K562 (cell line): ENCODE measurements at regions not wholly inside any gene's neighbourhood (a gene's known extent, or its start where the extent isn't known, plus 50 kb on each side); places are given as distances from the start of the nearest gene placed in this dataset.

ENCODE experiments used
- MGA ChIP-seq: fragments of 450-650 bp; IDR thresholded peaks from 2 replicates; pipeline ENCODE4 v1.6.1; 2016; ENCODE audit warnings: mild to moderate bottlenecking, moderate library complexity

GRCh38 chr6:82000551-82000950 is 247.0 kb downstream of the IBTK start (continued):
- TF ChIP-seq MGA = no peak
- TF ChIP-seq, all 486 proteins: peak for 0
